Peyer's patch (tissue), 4 donors: ENCODE measurements at regions not wholly inside any gene's neighbourhood (a gene's known extent, or its start where the extent isn't known, plus 50 kb on each side); places are given as distances from the start of the nearest gene placed in this dataset.

Experiments
- POLR2A ChIP-seq, 2 donors: fragments of 450-650 bp; IDR thresholded peaks; one replicate each; pipeline ENCODE4 v1.5.1; 2017; ENCODE audit warnings: antibody characterized with exemption in 2 of 2, mild to moderate bottlenecking in 2 of 2, moderate library complexity in 2 of 2
- TF ChIP-seq, protein P1 (sequence below), 6 experiments: fragments of 450-650 bp in 4 of 6; fragments of 200-600 bp in 2 of 6; sonication (generic) in 1 of 6; IDR thresholded peaks; one replicate each; pipeline ENCODE4 v1.5.1; 2017 to 2019; ENCODE audit warnings: antibody characterized with exemption in 6 of 6, mild to moderate bottlenecking in 3 of 6, moderate library complexity in 1 of 6

DNA sequence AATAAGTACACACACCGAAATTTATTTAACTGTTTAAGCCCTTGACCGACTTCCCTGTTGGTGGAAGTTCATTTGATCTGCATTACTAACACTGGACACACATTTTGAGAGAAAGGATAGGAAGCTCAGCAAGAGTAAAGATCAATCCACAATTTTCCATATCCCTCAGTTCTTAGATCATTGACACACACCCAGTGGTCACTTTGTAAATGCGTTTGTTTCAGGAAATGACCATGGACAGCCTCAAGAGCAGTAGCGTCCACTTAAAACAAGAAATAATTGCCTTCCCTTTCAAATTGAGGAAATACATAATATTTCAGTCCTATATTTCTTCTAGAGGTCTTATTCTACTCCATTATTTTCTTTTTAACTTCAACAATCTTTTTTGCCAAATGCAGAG, 511.5 kb upstream of the PTBP2 start:
- TF ChIP-seq, protein P1, sequence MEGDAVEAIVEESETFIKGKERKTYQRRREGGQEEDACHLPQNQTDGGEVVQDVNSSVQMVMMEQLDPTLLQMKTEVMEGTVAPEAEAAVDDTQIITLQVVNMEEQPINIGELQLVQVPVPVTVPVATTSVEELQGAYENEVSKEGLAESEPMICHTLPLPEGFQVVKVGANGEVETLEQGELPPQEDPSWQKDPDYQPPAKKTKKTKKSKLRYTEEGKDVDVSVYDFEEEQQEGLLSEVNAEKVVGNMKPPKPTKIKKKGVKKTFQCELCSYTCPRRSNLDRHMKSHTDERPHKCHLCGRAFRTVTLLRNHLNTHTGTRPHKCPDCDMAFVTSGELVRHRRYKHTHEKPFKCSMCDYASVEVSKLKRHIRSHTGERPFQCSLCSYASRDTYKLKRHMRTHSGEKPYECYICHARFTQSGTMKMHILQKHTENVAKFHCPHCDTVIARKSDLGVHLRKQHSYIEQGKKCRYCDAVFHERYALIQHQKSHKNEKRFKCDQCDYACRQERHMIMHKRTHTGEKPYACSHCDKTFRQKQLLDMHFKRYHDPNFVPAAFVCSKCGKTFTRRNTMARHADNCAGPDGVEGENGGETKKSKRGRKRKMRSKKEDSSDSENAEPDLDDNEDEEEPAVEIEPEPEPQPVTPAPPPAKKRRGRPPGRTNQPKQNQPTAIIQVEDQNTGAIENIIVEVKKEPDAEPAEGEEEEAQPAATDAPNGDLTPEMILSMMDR (IDR thresholded peaks at IDR 0.05): no peak
- TF ChIP-seq POLR2A (IDR thresholded peaks at IDR 0.05): no peak
